GM23338 (cell line): ENCODE measurements at regions not wholly inside any gene's neighbourhood (a gene's known extent, or its start where the extent isn't known, plus 50 kb on each side); places are given as distances from the start of the nearest gene placed in this dataset.
"Not testable (repeated sequence)": the region's sequence is repeated elsewhere in the genome, so short reads cannot be mapped to it uniquely, and the experiment has no call there.

Experiments used
- ATAC-seq: fragments of 200-7000 bp; cut with Tn5 transposase; 3 replicates; pipeline ENCODE4 v1.9.1; 2020
- DNase-seq: peaks from one replicate; pipeline ENCODE4 v3.0.0-alpha.2; 2015; ENCODE audit warnings: low spot score
- H2AFZ ChIP-seq: fragments of 200-600 bp; sonication (generic); 2 replicates; pipeline ENCODE4 v1.8.0; 2016; ENCODE audit warnings: antibody characterized with exemption, mild to moderate bottlenecking, moderate library complexity
- H3F3A ChIP-seq: fragments of 200-600 bp; sonication (generic); replicated peaks from 2 replicates; pipeline ENCODE4 v1.8.0; 2017; ENCODE audit warnings: antibody characterized with exemption, mixed run types, low read depth
- H3K27ac ChIP-seq: fragments of 200-600 bp; sonication (generic); 2 replicates; pipeline ENCODE4 v1.6.1; 2016; ENCODE audit warnings: low read depth
- H3K27me3 ChIP-seq: fragments of 200-600 bp; sonication (generic); 2 replicates; pipeline ENCODE4 v1.8.0; 2016; ENCODE audit warnings: mild to moderate bottlenecking, mixed run types, moderate library complexity; ENCODE audit not compliant: insufficient read depth
- H3K36me3 ChIP-seq: fragments of 200-600 bp; sonication (generic); 2 replicates; pipeline ENCODE4 v1.8.0; 2016; ENCODE audit warnings: mild to moderate bottlenecking; ENCODE audit not compliant: insufficient read depth
- H3K4me1 ChIP-seq: fragments of 200-600 bp; sonication (generic); 2 replicates; pipeline ENCODE4 v1.8.0; 2016; ENCODE audit warnings: mild to moderate bottlenecking, moderate library complexity; ENCODE audit not compliant: insufficient read depth
- H3K4me2 ChIP-seq: fragments of 200-600 bp; sonication (generic); 2 replicates; pipeline ENCODE4 v1.7.1; 2017; ENCODE audit warnings: mixed run types
- H3K4me3 ChIP-seq: fragments of 200-600 bp; sonication (generic); 2 replicates; pipeline ENCODE4 v1.6.1; 2016; ENCODE audit warnings: mixed run types
- H3K79me2 ChIP-seq: fragments of 200-600 bp; sonication (generic); replicated peaks from 2 replicates; pipeline ENCODE4 v1.8.0; 2017; ENCODE audit warnings: mild to moderate bottlenecking; ENCODE audit not compliant: insufficient read depth
- H3K9me2 ChIP-seq: fragments of 200-600 bp; sonication (generic); 2 replicates; pipeline ENCODE4 v1.8.0; 2017; ENCODE audit not compliant: insufficient read depth
- H4K20me1 ChIP-seq: fragments of 200-600 bp; sonication (generic); replicated peaks from 2 replicates; pipeline ENCODE4 v1.8.0; 2017; ENCODE audit warnings: mild to moderate bottlenecking; ENCODE audit not compliant: insufficient read depth
- H3K27ac Mint-ChIP-seq: 2 replicates; pipeline ENCODE4 v1.8.0; 2020; ENCODE audit warnings: inconsistent platforms, mild to moderate bottlenecking, moderate library complexity, mixed read lengths
- H3K27me3 Mint-ChIP-seq: 3 replicates; pipeline ENCODE4 v1.8.0; 2022; ENCODE audit warnings: low read depth, mild to moderate bottlenecking, moderate library complexity, mixed read lengths, inconsistent platforms; ENCODE audit not compliant: insufficient read depth, poor library complexity
- H3K36me3 Mint-ChIP-seq: 3 replicates; pipeline ENCODE4 v1.8.0; 2021; ENCODE audit warnings: low read depth, mild to moderate bottlenecking, inconsistent platforms, moderate library complexity, mixed read lengths
- H3K4me1 Mint-ChIP-seq: 3 replicates; pipeline ENCODE4 v1.8.0; 2020; ENCODE audit warnings: mild to moderate bottlenecking, inconsistent platforms, mixed read lengths
- H3K4me3 Mint-ChIP-seq: 3 replicates; pipeline ENCODE4 v1.8.0; 2021; ENCODE audit warnings: moderate library complexity, mild to moderate bottlenecking, inconsistent platforms, mixed read lengths
- H3K9me3 Mint-ChIP-seq: 3 replicates; pipeline ENCODE4 v1.8.0; 2020; ENCODE audit warnings: moderate library complexity, mild to moderate bottlenecking, inconsistent platforms, mixed read lengths
- EZH2 ChIP-seq: fragments of 200-600 bp; sonication (generic); IDR thresholded peaks from one replicate; pipeline ENCODE4 v1.8.0; 2017; ENCODE audit warnings: antibody characterized with exemption, mild to moderate bottlenecking, low read depth; ENCODE audit not compliant: unreplicated experiment
- EZH2phosphoT487 ChIP-seq: fragments of 200-600 bp; sonication (generic); IDR thresholded peaks from one replicate; pipeline ENCODE4 v1.8.1; 2018; ENCODE audit warnings: antibody characterized with exemption; ENCODE audit not compliant: unreplicated experiment
- POLR2AphosphoS5 ChIP-seq: IDR thresholded peaks from 2 replicates; pipeline ENCODE4 v1.6.1; 2016; ENCODE audit warnings: antibody characterized with exemption, low read depth
- STAT1 ChIP-seq: IDR thresholded peaks from one replicate; pipeline ENCODE4 v1.6.1; 2016; ENCODE audit warnings: antibody characterized with exemption; ENCODE audit not compliant: unreplicated experiment
- ZNF114 ChIP-seq: fragments of 250-450 bp; sonication (Bioruptor Pico); IDR thresholded peaks from 2 replicates; pipeline ENCODE4 v1.5.0; 2020; ENCODE audit warnings: mild to moderate bottlenecking, moderate library complexity
- ZNF331 ChIP-seq: fragments of 250-450 bp; sonication (Bioruptor Pico); IDR thresholded peaks from 2 replicates; pipeline ENCODE4 v1.5.0; 2020; ENCODE audit warnings: low read depth, mild to moderate bottlenecking, moderate library complexity
- TF ChIP-seq, protein P1 (sequence below): IDR thresholded peaks from 2 replicates; pipeline ENCODE4 v1.6.1; 2016; ENCODE audit warnings: antibody characterized with exemption

DNA sequence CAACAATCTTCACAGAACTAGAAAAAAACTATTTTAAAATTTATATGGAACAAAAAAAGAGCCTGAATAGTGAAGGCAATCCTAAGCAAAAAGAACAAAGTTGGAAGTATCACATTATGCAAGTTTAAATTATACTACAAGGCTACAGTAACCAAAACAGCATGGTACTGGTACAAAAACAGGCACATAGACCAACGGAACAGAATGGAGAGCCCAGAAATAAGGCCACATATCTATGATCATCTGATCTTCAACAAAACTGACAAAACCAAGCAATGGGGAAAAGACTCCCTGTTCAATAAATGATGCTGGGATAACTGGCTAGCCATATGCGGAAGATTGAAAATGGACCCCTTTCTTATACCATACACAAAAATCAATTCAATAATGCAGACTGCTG is 74.4 kb upstream of the RTN4 start:
- not testable (repeated sequence) for H3K4me3 Mint-ChIP-seq, ATAC-seq, H3K27me3 Mint-ChIP-seq, H3K79me2 ChIP-seq, H2AFZ ChIP-seq, H3K36me3 ChIP-seq, H3K27ac ChIP-seq, H3K4me1 ChIP-seq, H3K4me3 ChIP-seq, H3K27me3 ChIP-seq, H3F3A ChIP-seq, H3K9me3 Mint-ChIP-seq, H3K36me3 Mint-ChIP-seq, DNase-seq, H3K4me2 ChIP-seq, H3K27ac Mint-ChIP-seq, H4K20me1 ChIP-seq, H3K9me2 ChIP-seq
- H3K4me1 Mint-ChIP-seq: peaks cover 15% of the 10 kb centered on the region

DNA sequence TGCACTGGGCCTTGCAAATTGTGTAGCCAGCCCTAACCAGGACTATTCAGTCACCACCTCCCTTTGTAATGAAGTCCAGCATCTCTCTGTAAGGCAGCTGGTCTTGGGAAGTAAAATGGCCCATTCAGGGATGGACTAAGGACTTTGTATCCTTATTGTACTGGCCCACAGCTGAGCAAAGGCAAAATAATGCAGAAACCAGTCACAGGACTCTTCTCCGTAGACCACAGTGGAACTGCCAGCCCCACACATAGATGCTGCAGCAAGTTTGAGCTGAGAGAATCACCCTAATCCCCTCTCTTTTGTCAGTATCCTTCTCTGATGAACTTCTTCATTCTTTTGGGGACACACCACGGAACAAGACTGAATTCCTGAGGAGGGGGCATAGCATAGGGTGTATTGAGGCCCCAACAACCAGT is 73.6 kb upstream of the RTN4 start:
- H3K27ac Mint-ChIP-seq: no peak overlapping the region
- DNase-seq (peak; percentile 65), ATAC-seq (peak; percentile 83)
- H3K79me2 ChIP-seq: no peaks in the 10 kb centered on the region
- 0 out of 2 replicates have a peak overlapping the region, but pooled peaks have one; percentile 36 for H3K4me2 ChIP-seq
- H3F3A ChIP-seq: no peaks in the 10 kb centered on the region
- no peak overlapping the region for H3K4me3 Mint-ChIP-seq
- H3K36me3 ChIP-seq: no peaks in the 10 kb centered on the region
- H3K27ac ChIP-seq: no peak overlapping the region
- H3K27me3 ChIP-seq: no peaks in the 10 kb centered on the region
- peaks cover 7% of the 10 kb centered on the region for H3K4me1 ChIP-seq
- H3K4me1 Mint-ChIP-seq: peaks cover 23% of the 10 kb centered on the region
- peaks cover 2% of the 10 kb centered on the region for H3K27me3 Mint-ChIP-seq
- H2AFZ ChIP-seq: peak overlapping the region; percentile 92
- H3K9me2 ChIP-seq: no peaks in the 10 kb centered on the region
- no peak for TF ChIP-seq STAT1
- TF ChIP-seq ZNF331 (CRISPR knock-in tag): no peak
- TF ChIP-seq POLR2AphosphoS5: no peak
- no peak for TF ChIP-seq EZH2phosphoT487
- TF ChIP-seq, protein P1, sequence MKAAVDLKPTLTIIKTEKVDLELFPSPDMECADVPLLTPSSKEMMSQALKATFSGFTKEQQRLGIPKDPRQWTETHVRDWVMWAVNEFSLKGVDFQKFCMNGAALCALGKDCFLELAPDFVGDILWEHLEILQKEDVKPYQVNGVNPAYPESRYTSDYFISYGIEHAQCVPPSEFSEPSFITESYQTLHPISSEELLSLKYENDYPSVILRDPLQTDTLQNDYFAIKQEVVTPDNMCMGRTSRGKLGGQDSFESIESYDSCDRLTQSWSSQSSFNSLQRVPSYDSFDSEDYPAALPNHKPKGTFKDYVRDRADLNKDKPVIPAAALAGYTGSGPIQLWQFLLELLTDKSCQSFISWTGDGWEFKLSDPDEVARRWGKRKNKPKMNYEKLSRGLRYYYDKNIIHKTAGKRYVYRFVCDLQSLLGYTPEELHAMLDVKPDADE: no peak
- no peak for TF ChIP-seq EZH2
- no peak overlapping the region for H3K4me3 ChIP-seq
- no peaks in the 10 kb centered on the region for H3K36me3 Mint-ChIP-seq
- H4K20me1 ChIP-seq: no peaks in the 10 kb centered on the region
- H3K9me3 Mint-ChIP-seq: no peaks in the 10 kb centered on the region; the same call in 1 of the 3 replicates

DNA sequence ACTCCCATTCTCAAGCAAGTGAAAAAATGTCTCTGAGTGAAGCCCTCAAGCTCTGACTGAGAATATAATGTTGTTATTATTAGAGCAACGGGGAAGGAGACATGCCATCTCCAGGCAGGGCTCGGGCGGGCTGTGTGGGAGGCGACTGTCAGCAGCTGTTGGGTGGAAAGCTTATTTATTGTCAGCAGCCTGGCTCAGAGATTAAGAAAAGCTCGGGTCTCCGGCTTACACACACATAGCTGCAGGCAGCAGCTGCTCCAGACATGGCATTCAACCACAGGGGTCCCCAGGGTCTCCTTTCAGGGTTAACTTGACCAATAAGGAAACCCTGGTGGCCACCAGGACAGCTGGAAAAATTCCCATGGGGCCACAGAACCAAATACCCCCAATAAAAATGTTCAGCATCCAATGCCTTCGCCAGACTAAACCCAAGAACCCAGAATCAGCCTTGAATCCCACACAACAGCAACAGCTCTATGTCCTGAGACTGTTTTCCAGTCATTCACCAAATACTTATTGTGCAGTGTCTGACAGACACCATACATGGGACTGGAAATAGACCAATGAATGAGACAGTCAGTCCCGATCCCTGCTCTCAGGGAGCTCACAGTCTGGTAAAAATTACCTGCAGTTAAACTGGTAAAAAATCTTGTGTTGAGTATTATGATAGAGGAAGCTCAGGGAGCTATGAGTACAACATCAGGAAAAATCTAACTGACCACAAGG is 70.5 kb upstream of the RTN4 start:
- Histone ChIP-seq H3K9me2 (no peaks in the 10 kb centered on the region), H3K27ac (no peak overlapping the region), H2AFZ (peak overlapping the region; percentile 63), H3K4me1 (peaks cover 12% of the 10 kb centered on the region), H3F3A (no peaks in the 10 kb centered on the region), H3K36me3 (no peaks in the 10 kb centered on the region), H3K4me2 (no peak overlapping the region), H3K79me2 (no peaks in the 10 kb centered on the region), H4K20me1 (no peaks in the 10 kb centered on the region), H3K4me3 (no peak overlapping the region), H3K27me3 (no peaks in the 10 kb centered on the region)
- Mint-ChIP-seq H3K4me3 (no peak overlapping the region), H3K27me3 (peaks cover 2% of the 10 kb centered on the region), H3K9me3 (no peaks in the 10 kb centered on the region; the same call in 2 of the 3 replicates), H3K36me3 (no peaks in the 10 kb centered on the region), H3K27ac (peak overlapping the region; percentile 15; the same call in 1 of the 2 replicates), H3K4me1 (peaks cover 28% of the 10 kb centered on the region)
- no peak for DNase-seq
- TF ChIP-seq ZNF114 (CRISPR knock-in tag) (no peak), EZH2 (no peak)
- ATAC-seq: no peak
